SK-N-SH (cell line): ENCODE measurements at regions not wholly inside any gene's neighbourhood (a gene's known extent, or its start where the extent isn't known, plus 50 kb on each side); places are given as distances from the start of the nearest gene placed in this dataset.

Source experiments
- CTCF ChIP-seq: fragments of 200-600 bp; sonication (generic); IDR thresholded peaks from 2 replicates; pipeline ENCODE4 v1.6.1; 2017; ENCODE audit warnings: antibody characterized with exemption, mild to moderate bottlenecking, moderate library complexity
- EP300 ChIP-seq, 2 experiments: IDR thresholded peaks; 2 replicates each; pipeline versions ENCODE4 v1.4.0 to v1.6.1; 2012; ENCODE audit warnings: borderline replicate concordance in 1 of 2, low read depth in 1 of 2, low read length in 1 of 2
- EZH2phosphoT487 ChIP-seq: fragments of 200-600 bp; sonication (generic); IDR thresholded peaks from 2 replicates; pipeline ENCODE4 v1.6.1; 2017; ENCODE audit warnings: low read depth, mixed run types, mild to moderate bottlenecking, antibody characterized with exemption, moderate library complexity, borderline replicate concordance
- IRF3 ChIP-seq: fragments of 150-350 bp; IDR thresholded peaks from 2 replicates; pipeline ENCODE4 v1.6.1; 2016; ENCODE audit warnings: mild to moderate bottlenecking, low read depth, low read length
- MAX ChIP-seq: IDR thresholded peaks from 2 replicates; pipeline ENCODE4 v1.4.0; 2012; ENCODE audit warnings: low read depth
- POLR2AphosphoS5 ChIP-seq: IDR thresholded peaks from 2 replicates; pipeline ENCODE4 v1.6.1; 2012; ENCODE audit warnings: low read depth, low read length
- RAD21 ChIP-seq: IDR thresholded peaks from 2 replicates; pipeline ENCODE4 v1.6.1; 2012; ENCODE audit warnings: mild to moderate bottlenecking, low read length
- REST ChIP-seq: IDR thresholded peaks from 2 replicates; pipeline ENCODE4 v1.6.1; 2012; ENCODE audit warnings: mild to moderate bottlenecking, low read depth, low read length, moderate library complexity
- SIN3A ChIP-seq: IDR thresholded peaks from 2 replicates; pipeline ENCODE4 v1.6.1; 2012; ENCODE audit warnings: low read depth, mild to moderate bottlenecking, low read length, moderate library complexity, borderline replicate concordance
- SMC3 ChIP-seq: IDR thresholded peaks from 2 replicates; pipeline ENCODE4 v1.6.1; 2012; ENCODE audit warnings: low read depth, low read length, improper control_type of control experiment
- TAF1 ChIP-seq: IDR thresholded peaks from 2 replicates; pipeline ENCODE4 v1.6.1; 2012; ENCODE audit warnings: low read depth, mild to moderate bottlenecking, low read length, moderate library complexity, borderline replicate concordance
- USF1 ChIP-seq: IDR thresholded peaks from 2 replicates; pipeline ENCODE4 v1.4.0; 2012; ENCODE audit warnings: low read depth, borderline replicate concordance
- YY1 ChIP-seq: IDR thresholded peaks from 2 replicates; pipeline ENCODE4 v1.4.0; 2012; ENCODE audit warnings: low read depth, mild to moderate bottlenecking

GRCh38 chr3:16118396-16118795 is 56.1 kb upstream of the GALNT15 start:
- TF ChIP-seq YY1 (no peak), POLR2AphosphoS5 (no peak), MAX (no peak), CTCF (no peak), SMC3 (no peak), USF1 (no peak), REST (no peak), RAD21 (no peak), EZH2phosphoT487 (no peak), TAF1 (no peak), IRF3 (no peak), EP300 (IDR thresholded peaks at IDR 0.05; ENCODE audit: borderline replicate concordance in 1 of 2, low read depth in 1 of 2, low read length in 1 of 2) (no peak), SIN3A (no peak)
